Caco-2 (cell line): ENCODE measurements at regions not wholly inside any gene's neighbourhood (a gene's known extent, or its start where the extent isn't known, plus 50 kb on each side); places are given as distances from the start of the nearest gene placed in this dataset.

Experiments used
- BruUV-seq: library from RNA; stranded (reverse); fragments of 400-500 nt; replicated peaks from 2 replicates; lab custom pipeline; 2021; lab: Mats Ljungman, UMichigan
- CTCF ChIA-PET: fragments of 300-600 bp; sonication (Branson Sonifier 250); formaldehyde crosslinking; loops from one replicate; lab custom pipeline; 2022; ENCODE audit warnings: antibody characterized with exemption; lab: Charles Lee
- POLR2A ChIA-PET: fragments of 300-600 bp; sonication (Branson Sonifier 250); formaldehyde crosslinking; loops from one replicate; lab custom pipeline; 2022; ENCODE audit warnings: antibody characterized with exemption; lab: Charles Lee
- DNase-seq, 2 experiments: peaks; one replicate each; pipeline versions ENCODE4 v3.0.0 to v3.0.0-alpha.2; 2020 to 2022
- H3K27me3 ChIP-seq: replicated peaks from 2 replicates; pipeline ENCODE4 v1.6.0; 2011; ENCODE audit warnings: low read length; ENCODE audit not compliant: control insufficient read depth, insufficient read depth
- H3K36me3 ChIP-seq: 2 replicates; pipeline ENCODE4 v1.5.1; 2011; ENCODE audit warnings: low read length; ENCODE audit not compliant: control insufficient read depth, insufficient read depth
- H3K4me1 ChIP-seq: fragments of 250-450 bp; sonication (Bioruptor Pico); 2 replicates; pipeline ENCODE4 v1.5.1; 2020; ENCODE audit warnings: mild to moderate bottlenecking
- H3K4me3 ChIP-seq: 2 replicates; pipeline ENCODE4 v1.5.1; 2011; ENCODE audit warnings: low read depth, mild to moderate bottlenecking, control low read depth, low read length
- H3K9me3 ChIP-seq: fragments of 250-450 bp; sonication (Bioruptor Pico); 2 replicates; pipeline ENCODE4 v1.5.1; 2020; ENCODE audit warnings: mild to moderate bottlenecking, moderate library complexity
- H3K27ac Mint-ChIP-seq: one replicate; pipeline ENCODE4 v1.8.0; 2022; ENCODE audit warnings: mixed read lengths; ENCODE audit not compliant: unreplicated experiment
- H3K27me3 Mint-ChIP-seq: one replicate; pipeline ENCODE4 v1.8.0; 2022; ENCODE audit warnings: mixed read lengths; ENCODE audit not compliant: insufficient read depth, unreplicated experiment
- H3K36me3 Mint-ChIP-seq: one replicate; pipeline ENCODE4 v1.8.0; 2022; ENCODE audit warnings: mild to moderate bottlenecking, mixed read lengths; ENCODE audit not compliant: insufficient read depth, unreplicated experiment
- H3K4me1 Mint-ChIP-seq: one replicate; pipeline ENCODE4 v1.8.0; 2022; ENCODE audit warnings: low read depth, mixed read lengths; ENCODE audit not compliant: unreplicated experiment
- H3K4me3 Mint-ChIP-seq: one replicate; pipeline ENCODE4 v1.8.0; 2022; ENCODE audit warnings: mild to moderate bottlenecking, moderate library complexity, mixed read lengths; ENCODE audit not compliant: unreplicated experiment
- H3K9me3 Mint-ChIP-seq: one replicate; pipeline ENCODE4 v1.8.0; 2022; ENCODE audit warnings: mixed read lengths; ENCODE audit not compliant: unreplicated experiment
- intact Hi-C: fragments of 100-400 bp; cut with micrococcal nuclease; formaldehyde crosslinking; loops from one replicate; pipeline ENCODE4 v1.10.0; 2022; ENCODE audit not compliant: unreplicated experiment
- TF ChIP-seq, protein P1 (sequence below), 2 experiments: fragments of 200-600 bp in 1 of 2; IDR thresholded peaks; 1 replicate in 1 of 2; 2 replicates in 1 of 2; pipeline versions ENCODE4 v1.5.1 to v1.8.0; 2011 to 2022; ENCODE audit warnings: antibody characterized with exemption in 1 of 2, control low read depth in 1 of 2, inconsistent platforms in 1 of 2, low read depth in 1 of 2, low read length in 1 of 2, mild to moderate bottlenecking in 1 of 2, moderate library complexity in 1 of 2; ENCODE audit not compliant: insufficient read depth in 1 of 2, severe bottlenecking in 1 of 2, unreplicated experiment in 1 of 2

DNA sequence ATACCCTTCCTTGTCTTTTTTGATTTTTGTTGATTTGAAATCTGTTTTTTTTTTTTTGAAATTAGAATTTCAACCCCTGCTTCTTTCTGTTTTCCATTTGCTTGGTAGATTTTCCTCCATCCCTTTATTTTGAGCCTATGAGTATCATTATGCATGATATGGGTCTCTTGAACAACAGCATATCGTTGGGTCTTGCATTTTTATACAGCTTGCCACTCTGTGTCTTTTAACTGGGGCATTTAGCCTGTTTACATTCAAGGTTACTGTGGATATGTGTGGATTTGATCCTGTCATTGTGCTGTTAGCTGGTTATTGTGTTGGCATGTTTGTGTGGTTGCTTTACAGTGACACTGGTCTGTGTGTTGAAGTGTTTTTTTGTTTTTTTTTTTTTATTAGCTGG lies 99.7 kb upstream of the P3H2 start:
- no peak overlapping the region for H3K4me3 ChIP-seq
- no peak overlapping the region for H3K4me3 Mint-ChIP-seq
- no peaks in the 10 kb centered on the region for H3K36me3 ChIP-seq
- no peaks in the 10 kb centered on the region for H3K27me3 ChIP-seq
- H3K4me1 Mint-ChIP-seq: peaks cover 4% of the 10 kb centered on the region
- intact Hi-C loops: loop anchor here (10.0 kb wide), 1 partner anchor 474 kb away; no protein-coding TSS in a partner anchor
- H3K27ac Mint-ChIP-seq: no peak overlapping the region
- no peaks in the 10 kb centered on the region for H3K4me1 ChIP-seq
- H3K9me3 Mint-ChIP-seq: no peaks in the 10 kb centered on the region
- H3K9me3 ChIP-seq: no peaks in the 10 kb centered on the region
- ChIA-PET CTCF (interaction anchor here (1.6 kb wide), 1 partner anchor 102 kb away, joined by 6 read pairs; the partner anchor contains the start of gene CLDN1), POLR2A (no interaction called here)
- no peaks in the 10 kb centered on the region for H3K27me3 Mint-ChIP-seq
- no peak for DNase-seq
- TF ChIP-seq, protein P1, sequence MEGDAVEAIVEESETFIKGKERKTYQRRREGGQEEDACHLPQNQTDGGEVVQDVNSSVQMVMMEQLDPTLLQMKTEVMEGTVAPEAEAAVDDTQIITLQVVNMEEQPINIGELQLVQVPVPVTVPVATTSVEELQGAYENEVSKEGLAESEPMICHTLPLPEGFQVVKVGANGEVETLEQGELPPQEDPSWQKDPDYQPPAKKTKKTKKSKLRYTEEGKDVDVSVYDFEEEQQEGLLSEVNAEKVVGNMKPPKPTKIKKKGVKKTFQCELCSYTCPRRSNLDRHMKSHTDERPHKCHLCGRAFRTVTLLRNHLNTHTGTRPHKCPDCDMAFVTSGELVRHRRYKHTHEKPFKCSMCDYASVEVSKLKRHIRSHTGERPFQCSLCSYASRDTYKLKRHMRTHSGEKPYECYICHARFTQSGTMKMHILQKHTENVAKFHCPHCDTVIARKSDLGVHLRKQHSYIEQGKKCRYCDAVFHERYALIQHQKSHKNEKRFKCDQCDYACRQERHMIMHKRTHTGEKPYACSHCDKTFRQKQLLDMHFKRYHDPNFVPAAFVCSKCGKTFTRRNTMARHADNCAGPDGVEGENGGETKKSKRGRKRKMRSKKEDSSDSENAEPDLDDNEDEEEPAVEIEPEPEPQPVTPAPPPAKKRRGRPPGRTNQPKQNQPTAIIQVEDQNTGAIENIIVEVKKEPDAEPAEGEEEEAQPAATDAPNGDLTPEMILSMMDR (IDR thresholded peaks at IDR 0.05; ENCODE audit: insufficient read depth in 1 of 2, low read depth in 1 of 2, low read length in 1 of 2, severe bottlenecking in 1 of 2, unreplicated experiment in 1 of 2): no peak
- no TSS peak for BruUV-seq
- no peaks in the 10 kb centered on the region for H3K36me3 Mint-ChIP-seq

DNA sequence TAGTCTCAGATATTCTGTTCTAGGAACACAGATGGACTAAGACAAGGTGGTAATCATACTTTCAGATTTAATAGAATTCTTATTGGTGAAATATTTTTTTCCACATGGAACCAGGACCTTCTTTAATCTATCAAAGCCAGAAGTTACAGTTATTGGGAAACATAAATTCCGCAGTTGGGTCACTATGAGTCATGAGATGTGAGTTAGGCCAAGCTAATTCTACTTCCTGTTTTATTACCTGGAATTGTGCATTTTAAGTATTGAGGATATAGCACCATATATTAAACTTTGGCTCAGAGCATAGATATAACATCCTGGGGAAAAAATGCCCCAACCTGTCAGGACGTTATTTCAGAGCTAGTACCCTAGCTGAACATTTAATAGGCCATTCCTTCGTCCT lies 96.4 kb upstream of the P3H2 start:
- POLR2A ChIA-PET: no interaction called here
- Histone ChIP-seq H3K9me3 (peaks cover 6% of the 10 kb centered on the region; the same call in 1 of the 2 replicates), H3K36me3 (no peaks in the 10 kb centered on the region), H3K27me3 (no peaks in the 10 kb centered on the region), H3K4me1 (no peaks in the 10 kb centered on the region), H3K4me3 (no peak overlapping the region)
- Mint-ChIP-seq H3K4me3 (no peak overlapping the region), H3K9me3 (peaks cover 21% of the 10 kb centered on the region), H3K27me3 (no peaks in the 10 kb centered on the region), H3K36me3 (no peaks in the 10 kb centered on the region), H3K4me1 (no peaks in the 10 kb centered on the region), H3K27ac (no peak overlapping the region)
- intact Hi-C loops: no loop called here
- TF ChIP-seq, protein P1 (IDR thresholded peaks at IDR 0.05; ENCODE audit: insufficient read depth in 1 of 2, low read depth in 1 of 2, low read length in 1 of 2, severe bottlenecking in 1 of 2, unreplicated experiment in 1 of 2): no peak
- BruUV-seq: no TSS peak
- DNase-seq: no peak
- CTCF ChIA-PET: no interaction called here

DNA sequence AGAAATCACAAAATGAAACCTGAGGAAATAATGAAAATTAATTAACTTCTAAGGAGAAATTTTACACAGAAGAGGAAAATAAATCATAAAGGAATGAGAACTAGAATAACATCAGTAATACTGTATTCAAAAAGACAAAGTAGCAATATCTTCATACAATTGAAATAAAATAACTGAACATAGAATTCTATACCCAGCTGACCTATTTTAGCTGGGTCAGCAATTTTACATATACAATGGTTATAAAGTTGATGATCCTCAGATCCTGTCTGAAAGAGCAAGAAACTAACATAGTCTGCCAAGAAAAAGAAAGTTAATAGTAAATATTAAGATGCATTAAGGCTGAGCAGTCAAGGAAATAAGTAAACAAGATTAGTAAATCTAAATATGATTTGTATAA lies 93.0 kb upstream of the P3H2 start:
- Mint-ChIP-seq H3K36me3 (no peaks in the 10 kb centered on the region), H3K9me3 (peaks cover 31% of the 10 kb centered on the region), H3K4me1 (no peaks in the 10 kb centered on the region), H3K27ac (no peak overlapping the region), H3K4me3 (no peak overlapping the region), H3K27me3 (no peaks in the 10 kb centered on the region)
- Histone ChIP-seq H3K4me3 (no peak overlapping the region), H3K4me1 (no peaks in the 10 kb centered on the region), H3K9me3 (peaks cover 6% of the 10 kb centered on the region; the same call in 1 of the 2 replicates), H3K36me3 (no peaks in the 10 kb centered on the region), H3K27me3 (no peaks in the 10 kb centered on the region)
- CTCF ChIA-PET: no interaction called here
- TF ChIP-seq, protein P1 (IDR thresholded peaks at IDR 0.05; ENCODE audit: insufficient read depth in 1 of 2, low read depth in 1 of 2, low read length in 1 of 2, severe bottlenecking in 1 of 2, unreplicated experiment in 1 of 2): no peak
- DNase-seq: no peak
- no TSS peak for BruUV-seq
- POLR2A ChIA-PET: no interaction called here
- intact Hi-C loops: no loop called here
